ENCODE measurements at regions not wholly inside any gene's neighbourhood (a gene's known extent, or its start where the extent isn't known, plus 50 kb on each side); places are given as distances from the start of the nearest gene placed in this dataset.
A peak's percentile ranks its signal among the peaks of the same experiment; 100 is the strongest.

- no peak for ATAC-seq
- no peaks in the 10 kb centered on the region for H3K36me3 ChIP-seq (replicated peaks in 1 of 2; ENCODE audit: insufficient read depth in 1 of 2, low read depth in 2 of 2)
- H3K9me3 ChIP-seq: no peaks in the 10 kb centered on the region
- DNase-seq: no peak
- WGBS, 2 donors: 70 to 82% methylated on average over 3 of the region's 3 CpGs
- no peaks in the 10 kb centered on the region for H3K27me3 ChIP-seq
- H3K4me1 ChIP-seq: no peaks in the 10 kb centered on the region
- H3K4me3 ChIP-seq: no peak overlapping the region
- no peak for TF ChIP-seq POLR2A (IDR thresholded peaks at IDR 0.05)
- TF ChIP-seq, protein P1, sequence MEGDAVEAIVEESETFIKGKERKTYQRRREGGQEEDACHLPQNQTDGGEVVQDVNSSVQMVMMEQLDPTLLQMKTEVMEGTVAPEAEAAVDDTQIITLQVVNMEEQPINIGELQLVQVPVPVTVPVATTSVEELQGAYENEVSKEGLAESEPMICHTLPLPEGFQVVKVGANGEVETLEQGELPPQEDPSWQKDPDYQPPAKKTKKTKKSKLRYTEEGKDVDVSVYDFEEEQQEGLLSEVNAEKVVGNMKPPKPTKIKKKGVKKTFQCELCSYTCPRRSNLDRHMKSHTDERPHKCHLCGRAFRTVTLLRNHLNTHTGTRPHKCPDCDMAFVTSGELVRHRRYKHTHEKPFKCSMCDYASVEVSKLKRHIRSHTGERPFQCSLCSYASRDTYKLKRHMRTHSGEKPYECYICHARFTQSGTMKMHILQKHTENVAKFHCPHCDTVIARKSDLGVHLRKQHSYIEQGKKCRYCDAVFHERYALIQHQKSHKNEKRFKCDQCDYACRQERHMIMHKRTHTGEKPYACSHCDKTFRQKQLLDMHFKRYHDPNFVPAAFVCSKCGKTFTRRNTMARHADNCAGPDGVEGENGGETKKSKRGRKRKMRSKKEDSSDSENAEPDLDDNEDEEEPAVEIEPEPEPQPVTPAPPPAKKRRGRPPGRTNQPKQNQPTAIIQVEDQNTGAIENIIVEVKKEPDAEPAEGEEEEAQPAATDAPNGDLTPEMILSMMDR (IDR thresholded peaks at IDR 0.05): no peak
- no peak overlapping the region for H3K27ac ChIP-seq
- intact Hi-C loops (cut with DNase I): no loop called here
Measured at GRCh38 chr13:106041445-106041844, 494.0 kb downstream of the EFNB2 start.

- intact Hi-C loops (cut with DNase I): no loop called here
- Histone ChIP-seq H3K27me3 (no peaks in the 10 kb centered on the region), H3K4me3 (no peak overlapping the region), H3K36me3 (replicated peaks in 1 of 2; ENCODE audit: insufficient read depth in 1 of 2, low read depth in 2 of 2) (no peaks in the 10 kb centered on the region), H3K9me3 (no peaks in the 10 kb centered on the region), H3K4me1 (no peaks in the 10 kb centered on the region), H3K27ac (no peak overlapping the region)
- TF ChIP-seq, protein P1 (IDR thresholded peaks at IDR 0.05): no peak
- no peak for TF ChIP-seq POLR2A (IDR thresholded peaks at IDR 0.05)
- whole genome bisulfite sequencing, 2 donors: 73 to 89% methylated on average over 2 of the region's 2 CpGs
- no peak for ATAC-seq
- no peak for DNase-seq
Measured at GRCh38 chr13:106038752-106039151, 496.7 kb downstream of the EFNB2 start.

DNA sequence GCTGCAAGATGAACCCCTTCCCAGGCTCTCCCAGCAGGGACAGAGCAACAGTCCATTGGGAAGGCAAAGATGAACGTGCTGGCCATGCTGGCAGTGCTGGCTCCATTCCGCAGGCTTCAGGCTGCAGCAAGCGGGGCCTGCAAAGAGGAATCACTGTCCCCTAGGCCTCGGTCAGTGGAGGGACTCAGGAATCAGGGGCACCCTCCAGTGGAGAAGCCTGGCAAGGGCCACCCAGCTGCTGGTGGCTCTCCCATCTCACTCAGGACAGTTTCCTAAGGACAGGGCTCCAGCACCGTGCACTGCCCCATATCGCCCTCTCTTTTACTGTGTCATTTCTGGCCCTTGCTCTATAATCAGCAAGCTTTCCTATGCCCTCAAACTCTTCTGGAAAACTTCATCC lies 498.6 kb downstream of the EFNB2 start:
- Histone ChIP-seq H3K9me3 (no peaks in the 10 kb centered on the region), H3K4me3 (no peak overlapping the region), H3K4me1 (no peaks in the 10 kb centered on the region), H3K36me3 (replicated peaks in 1 of 2; ENCODE audit: insufficient read depth in 1 of 2, low read depth in 2 of 2) (no peaks in the 10 kb centered on the region), H3K27me3 (no peaks in the 10 kb centered on the region), H3K27ac (no peak overlapping the region)
- peak in 1 of 4 donors; percentile 20 for DNase-seq
- ATAC-seq: peak; percentile 27
- 67 to 73% methylated on average over 4 to 6 of the region's 6 CpGs for WGBS, 2 donors
- TF ChIP-seq POLR2A (IDR thresholded peaks at IDR 0.05): no peak
- TF ChIP-seq, protein P1 (IDR thresholded peaks at IDR 0.05): peak in 1 of 7 experiments; percentile 14
- intact Hi-C loops (cut with DNase I): no loop called here

GRCh38 chr13:106034201-106034600 lies 501.3 kb downstream of the EFNB2 start:
- intact Hi-C loops (cut with DNase I): no loop called here
- no peak overlapping the region for H3K4me3 ChIP-seq
- ATAC-seq: no peak
- H3K27ac ChIP-seq: no peak overlapping the region
- DNase-seq: no peak
- H3K9me3 ChIP-seq: no peaks in the 10 kb centered on the region
- H3K36me3 ChIP-seq (replicated peaks in 1 of 2; ENCODE audit: insufficient read depth in 1 of 2, low read depth in 2 of 2): no peaks in the 10 kb centered on the region
- no peaks in the 10 kb centered on the region for H3K4me1 ChIP-seq
- no peaks in the 10 kb centered on the region for H3K27me3 ChIP-seq
- 61 to 62% methylated on average over 6 of the region's 6 CpGs for WGBS, 2 donors
- TF ChIP-seq POLR2A (IDR thresholded peaks at IDR 0.05): no peak
- TF ChIP-seq, protein P1 (IDR thresholded peaks at IDR 0.05): no peak

- Histone ChIP-seq H3K9me3 (no peaks in the 10 kb centered on the region), H3K4me3 (no peak overlapping the region), H3K36me3 (replicated peaks in 1 of 2; ENCODE audit: insufficient read depth in 1 of 2, low read depth in 2 of 2) (no peaks in the 10 kb centered on the region), H3K4me1 (no peaks in the 10 kb centered on the region), H3K27ac (no peak overlapping the region), H3K27me3 (no peaks in the 10 kb centered on the region)
- DNase-seq (peak in 1 of 4 donors; percentile 21), ATAC-seq (no peak)
- 23 to 26% methylated on average over 2 of the region's 2 CpGs for WGBS, 2 donors
- intact Hi-C loops (cut with DNase I): no loop called here
- no peak for TF ChIP-seq POLR2A (IDR thresholded peaks at IDR 0.05)
- TF ChIP-seq, protein P1 (IDR thresholded peaks at IDR 0.05): peak in 6 of 7 experiments; percentile 5 to 47 (median 32)
Measured at GRCh38 chr13:106033659-106034058, 501.8 kb downstream of the EFNB2 start.
